Lower leg skin (tissue), 3 donors: ENCODE measurements at regions not wholly inside any gene's neighbourhood (a gene's known extent, or its start where the extent isn't known, plus 50 kb on each side); places are given as distances from the start of the nearest gene placed in this dataset.

Experiments used
- CTCF ChIP-seq, 3 donors: fragments of 450-650 bp; IDR thresholded peaks; one replicate each; pipeline ENCODE4 v1.5.1; 2016; ENCODE audit warnings: antibody characterized with exemption in 3 of 3, mild to moderate bottlenecking in 3 of 3, moderate library complexity in 2 of 3
- POLR2A ChIP-seq, 2 donors: fragments of 450-650 bp; IDR thresholded peaks; one replicate each; pipeline ENCODE4 v1.6.1; 2016 to 2017; ENCODE audit warnings: antibody characterized with exemption in 2 of 2, mild to moderate bottlenecking in 1 of 2, moderate library complexity in 1 of 2

GRCh38 chr2:240241572-240241971 is 101.1 kb upstream of the OTOS start:
- TF ChIP-seq CTCF (IDR thresholded peaks at IDR 0.05): no peak
- no peak for TF ChIP-seq POLR2A (IDR thresholded peaks at IDR 0.05)
